ENCODE measurements at regions not wholly inside any gene's neighbourhood (a gene's known extent, or its start where the extent isn't known, plus 50 kb on each side); places are given as distances from the start of the nearest gene placed in this dataset.

DNA sequence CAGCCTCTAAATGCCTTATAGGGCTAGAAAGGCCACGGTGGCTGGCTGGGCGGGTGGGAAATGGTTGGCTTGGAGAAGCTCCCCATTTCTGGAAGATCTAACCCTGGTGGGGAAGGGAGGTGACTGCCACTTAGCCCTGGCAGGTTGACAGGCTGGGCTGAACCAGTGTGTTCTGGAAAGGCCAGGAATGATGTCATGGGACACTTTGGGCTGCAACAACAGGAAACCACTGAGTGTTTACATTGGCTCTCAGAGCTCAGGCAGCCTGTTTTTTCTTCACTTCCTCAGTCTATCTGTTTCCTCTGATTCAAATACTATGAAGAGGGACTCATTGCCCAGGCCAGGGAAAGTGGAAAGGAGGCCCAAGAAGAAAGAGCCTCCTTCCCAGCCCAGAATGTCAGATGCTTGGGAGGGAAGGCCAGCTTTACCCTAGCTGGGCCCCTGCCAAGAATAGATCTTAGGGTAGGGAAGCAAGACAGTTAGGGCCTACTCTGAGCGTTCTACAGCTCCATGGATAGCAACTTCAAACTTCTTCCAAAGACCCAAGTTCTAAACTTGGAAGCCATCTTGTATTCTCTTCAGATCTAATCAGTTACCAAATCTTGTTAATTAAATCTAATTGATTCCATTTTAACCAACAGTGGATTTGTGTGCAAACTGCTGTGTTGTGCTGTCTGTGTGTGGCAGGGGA, 65.8 kb upstream of the MSN start:
- POLR2A ChIA-PET: no interaction called here
- CTCF ChIA-PET: interaction anchor here (0.9 kb wide), 1 partner anchor 20 kb away, joined by 4 read pairs; no protein-coding TSS in a partner anchor
- 62% methylated on average over 1 of the region's 3 CpGs for WGBS (ENCODE audit: low lambda C conversion rate)
- no peaks in the 10 kb centered on the region for H3K27me3 ChIP-seq (ENCODE audit: insufficient read depth)
- H3K4me1 ChIP-seq (ENCODE audit: control insufficient read depth in 1 of 2, insufficient read depth in 2 of 2, low read depth in 1 of 2, low read length in 1 of 2): peaks cover 0 to under 1% of the 10 kb centered on the region in 2 experiments; a peak in 1 of 4 replicates
- no peak overlapping the region for H2AFZ ChIP-seq (ENCODE audit: low read depth)
- no peaks in the 10 kb centered on the region for H3K36me3 ChIP-seq (replicated peaks in 1 of 2; ENCODE audit: control insufficient read depth in 1 of 2, insufficient read depth in 2 of 2, low read length in 1 of 2)
- peak; percentile 71 for TF ChIP-seq NFIC (IDR thresholded peaks at IDR 0.05; ENCODE audit: borderline replicate concordance)
- no peak for TF ChIP-seq RFX5 (IDR thresholded peaks at IDR 0.05; ENCODE audit: low read length)
- TF ChIP-seq MEF2A (IDR thresholded peaks at IDR 0.05; ENCODE audit: borderline replicate concordance, low read depth): peak; percentile 73; the same call in 1 of the 2 replicates
- no peak for DNase-seq
- no peak overlapping the region for H3K9ac ChIP-seq
- H3K9me2 ChIP-seq: no peaks in the 10 kb centered on the region
- H3K27ac ChIP-seq (ENCODE audit: low read depth in 2 of 2, low read length in 1 of 2): peak overlapping the region in 1 of 2 experiments; percentile 58; a peak in 2 of 4 replicates
- no peaks in the 10 kb centered on the region for H3K79me2 ChIP-seq (ENCODE audit: insufficient read depth)
- H4K20me1 ChIP-seq (ENCODE audit: insufficient read depth): no peaks in the 10 kb centered on the region
- H3K4me2 ChIP-seq: no peak overlapping the region
- H3K9me3 ChIP-seq: no peaks in the 10 kb centered on the region
- no peak overlapping the region for H3K4me3 ChIP-seq (ENCODE audit: low read depth in 2 of 2, low read length in 1 of 2)
- H3F3A ChIP-seq (replicated peaks; ENCODE audit: insufficient read depth): peaks cover 6% of the 10 kb centered on the region

DNA sequence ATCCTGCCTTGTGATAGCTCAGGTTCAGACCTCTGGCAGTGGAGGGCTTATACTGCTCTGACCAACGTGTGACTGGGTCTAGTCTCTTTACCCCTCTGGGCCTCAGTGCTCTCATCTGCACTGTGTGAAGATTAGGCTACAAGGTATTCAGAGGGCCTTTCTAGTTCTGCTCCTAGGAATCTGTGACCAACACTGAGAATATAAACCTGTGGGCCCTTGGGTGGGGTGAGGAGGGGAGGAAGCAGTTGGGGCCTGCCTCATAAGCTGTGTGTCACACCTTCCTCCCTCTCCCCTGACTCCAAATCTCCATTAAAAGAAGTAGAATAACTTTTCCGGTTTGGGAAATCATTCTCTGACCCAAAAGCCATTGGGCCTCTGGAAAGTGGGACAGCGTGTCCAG, 66.3 kb upstream of the MSN start:
- Histone ChIP-seq H3K9me3 (no peaks in the 10 kb centered on the region), H3K27ac (ENCODE audit: low read depth in 2 of 2, low read length in 1 of 2) (peak overlapping the region in 1 of 2 experiments; percentile 52; a peak in 1 of 4 replicates), H2AFZ (ENCODE audit: low read depth) (no peak overlapping the region), H3K36me3 (replicated peaks in 1 of 2; ENCODE audit: control insufficient read depth in 1 of 2, insufficient read depth in 2 of 2, low read length in 1 of 2) (no peaks in the 10 kb centered on the region), H4K20me1 (ENCODE audit: insufficient read depth) (no peaks in the 10 kb centered on the region), H3K9me2 (no peaks in the 10 kb centered on the region), H3K9ac (no peak overlapping the region), H3K27me3 (ENCODE audit: insufficient read depth) (no peaks in the 10 kb centered on the region), H3K4me3 (ENCODE audit: low read depth in 2 of 2, low read length in 1 of 2) (no peak overlapping the region), H3K4me2 (no peak overlapping the region), H3F3A (replicated peaks; ENCODE audit: insufficient read depth) (peaks cover 8% of the 10 kb centered on the region), H3K4me1 (ENCODE audit: control insufficient read depth in 1 of 2, insufficient read depth in 2 of 2, low read depth in 1 of 2, low read length in 1 of 2) (peaks cover 0 to 6% of the 10 kb centered on the region in 2 experiments; a peak in 1 of 4 replicates), H3K79me2 (ENCODE audit: insufficient read depth) (no peaks in the 10 kb centered on the region)
- ChIA-PET POLR2A (no interaction called here), CTCF (no interaction called here)
- 20% methylated on average over 3 of the region's 3 CpGs for WGBS (ENCODE audit: low lambda C conversion rate)
- no peak for DNase-seq
- TF ChIP-seq RXRA (IDR thresholded peaks at IDR 0.05; ENCODE audit: borderline replicate concordance, low read depth) (no peak), FOSL2 (IDR thresholded peaks at IDR 0.05; ENCODE audit: borderline replicate concordance, low read depth) (no peak), EP300 (IDR thresholded peaks at IDR 0.05; ENCODE audit: borderline replicate concordance in 1 of 2, low read depth in 1 of 2, low read length in 1 of 2) (no peak), FOXM1 (IDR thresholded peaks at IDR 0.05; ENCODE audit: low read depth) (no peak)
- TF ChIP-seq, protein P1, sequence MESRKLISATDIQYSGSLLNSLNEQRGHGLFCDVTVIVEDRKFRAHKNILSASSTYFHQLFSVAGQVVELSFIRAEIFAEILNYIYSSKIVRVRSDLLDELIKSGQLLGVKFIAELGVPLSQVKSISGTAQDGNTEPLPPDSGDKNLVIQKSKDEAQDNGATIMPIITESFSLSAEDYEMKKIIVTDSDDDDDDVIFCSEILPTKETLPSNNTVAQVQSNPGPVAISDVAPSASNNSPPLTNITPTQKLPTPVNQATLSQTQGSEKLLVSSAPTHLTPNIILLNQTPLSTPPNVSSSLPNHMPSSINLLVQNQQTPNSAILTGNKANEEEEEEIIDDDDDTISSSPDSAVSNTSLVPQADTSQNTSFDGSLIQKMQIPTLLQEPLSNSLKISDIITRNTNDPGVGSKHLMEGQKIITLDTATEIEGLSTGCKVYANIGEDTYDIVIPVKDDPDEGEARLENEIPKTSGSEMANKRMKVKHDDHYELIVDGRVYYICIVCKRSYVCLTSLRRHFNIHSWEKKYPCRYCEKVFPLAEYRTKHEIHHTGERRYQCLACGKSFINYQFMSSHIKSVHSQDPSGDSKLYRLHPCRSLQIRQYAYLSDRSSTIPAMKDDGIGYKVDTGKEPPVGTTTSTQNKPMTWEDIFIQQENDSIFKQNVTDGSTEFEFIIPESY (IDR thresholded peaks at IDR 0.05; ENCODE audit: borderline replicate concordance, low read depth): no peak
- TF ChIP-seq, protein P2, sequence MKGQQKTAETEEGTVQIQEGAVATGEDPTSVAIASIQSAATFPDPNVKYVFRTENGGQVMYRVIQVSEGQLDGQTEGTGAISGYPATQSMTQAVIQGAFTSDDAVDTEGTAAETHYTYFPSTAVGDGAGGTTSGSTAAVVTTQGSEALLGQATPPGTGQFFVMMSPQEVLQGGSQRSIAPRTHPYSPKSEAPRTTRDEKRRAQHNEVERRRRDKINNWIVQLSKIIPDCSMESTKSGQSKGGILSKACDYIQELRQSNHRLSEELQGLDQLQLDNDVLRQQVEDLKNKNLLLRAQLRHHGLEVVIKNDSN (IDR thresholded peaks at IDR 0.05; ENCODE audit: borderline replicate concordance, low read depth): no peak
